Breast epithelium (tissue), 3 donors: ENCODE measurements at regions not wholly inside any gene's neighbourhood (a gene's known extent, or its start where the extent isn't known, plus 50 kb on each side); places are given as distances from the start of the nearest gene placed in this dataset.

ENCODE experiments used
- CTCF ChIP-seq, 3 donors: fragments of 450-650 bp; IDR thresholded peaks; one replicate each; pipeline ENCODE4 v1.5.1; 2016 to 2017; ENCODE audit warnings: antibody characterized with exemption in 3 of 3, mild to moderate bottlenecking in 3 of 3, moderate library complexity in 3 of 3
- POLR2A ChIP-seq: fragments of 450-650 bp; IDR thresholded peaks from one replicate; pipeline ENCODE4 v1.6.1; 2016; ENCODE audit warnings: antibody characterized with exemption, mild to moderate bottlenecking, moderate library complexity
- POLR2AphosphoS5 ChIP-seq, 3 donors: sonication (generic); formaldehyde crosslinking; IDR thresholded peaks; one replicate each; pipeline ENCODE4 v1.6.1; 2017; ENCODE audit warnings: antibody characterized with exemption in 3 of 3

GRCh38 chr7:81213394-81213793 is 294.5 kb upstream of the SEMA3C start:
- TF ChIP-seq CTCF (IDR thresholded peaks at IDR 0.05) (no peak), POLR2A (no peak), POLR2AphosphoS5 (IDR thresholded peaks at IDR 0.05) (no peak)
